ENCODE measurements at regions not wholly inside any gene's neighbourhood (a gene's known extent, or its start where the extent isn't known, plus 50 kb on each side); places are given as distances from the start of the nearest gene placed in this dataset.

DNA sequence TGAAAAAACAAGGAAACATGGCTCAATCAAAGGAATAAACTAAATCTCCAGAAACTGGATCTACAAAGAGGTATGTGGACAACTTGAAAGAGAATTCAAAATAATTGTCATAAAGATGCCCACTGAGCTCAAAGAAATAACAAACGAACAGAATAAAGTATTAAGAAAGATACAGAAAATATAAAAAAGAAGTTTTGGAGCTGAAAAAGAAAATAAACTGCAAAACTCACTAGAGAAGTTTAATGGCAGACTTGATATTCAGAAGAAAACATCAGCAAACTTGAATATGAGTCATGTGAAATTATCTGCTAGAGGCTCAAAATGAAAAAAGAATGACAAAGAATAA is 208.1 kb upstream of the SAMSN1 start:
- no peaks in the 10 kb centered on the region for H3K36me3 ChIP-seq (ENCODE audit: control insufficient read depth, insufficient read depth, low read length)
- no peak overlapping the region for H3K4me3 ChIP-seq (replicated peaks in 1 of 4; ENCODE audit: control extremely low read depth in 1 of 4, insufficient read depth in 1 of 4, low read depth in 3 of 4, low read length in 4 of 4)
- no peak for DNase-seq (ENCODE audit: low read depth in 2 of 2)
- no peaks in the 10 kb centered on the region for H3K27me3 ChIP-seq (ENCODE audit: control insufficient read depth, insufficient read depth, low read length)
- TF ChIP-seq, protein P1, sequence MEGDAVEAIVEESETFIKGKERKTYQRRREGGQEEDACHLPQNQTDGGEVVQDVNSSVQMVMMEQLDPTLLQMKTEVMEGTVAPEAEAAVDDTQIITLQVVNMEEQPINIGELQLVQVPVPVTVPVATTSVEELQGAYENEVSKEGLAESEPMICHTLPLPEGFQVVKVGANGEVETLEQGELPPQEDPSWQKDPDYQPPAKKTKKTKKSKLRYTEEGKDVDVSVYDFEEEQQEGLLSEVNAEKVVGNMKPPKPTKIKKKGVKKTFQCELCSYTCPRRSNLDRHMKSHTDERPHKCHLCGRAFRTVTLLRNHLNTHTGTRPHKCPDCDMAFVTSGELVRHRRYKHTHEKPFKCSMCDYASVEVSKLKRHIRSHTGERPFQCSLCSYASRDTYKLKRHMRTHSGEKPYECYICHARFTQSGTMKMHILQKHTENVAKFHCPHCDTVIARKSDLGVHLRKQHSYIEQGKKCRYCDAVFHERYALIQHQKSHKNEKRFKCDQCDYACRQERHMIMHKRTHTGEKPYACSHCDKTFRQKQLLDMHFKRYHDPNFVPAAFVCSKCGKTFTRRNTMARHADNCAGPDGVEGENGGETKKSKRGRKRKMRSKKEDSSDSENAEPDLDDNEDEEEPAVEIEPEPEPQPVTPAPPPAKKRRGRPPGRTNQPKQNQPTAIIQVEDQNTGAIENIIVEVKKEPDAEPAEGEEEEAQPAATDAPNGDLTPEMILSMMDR (conservative IDR thresholded peaks at IDR 0.05 in 1 of 2, IDR thresholded peaks at IDR 0.05 in 1 of 2; ENCODE audit: low read depth in 1 of 2, low read length in 2 of 2) = no peak
- TF ChIP-seq EZH2 (IDR thresholded peaks at IDR 0.05; ENCODE audit: low read length, missing control alignments) = no peak
- no peak overlapping the region for H3K27ac ChIP-seq (ENCODE audit: insufficient read depth, low read length)
- H4K20me1 ChIP-seq (ENCODE audit: control insufficient read depth, extremely low read depth, insufficient read depth, low read length) = no peaks in the 10 kb centered on the region
- H3K4me1 ChIP-seq (ENCODE audit: control insufficient read depth, extremely low read depth, insufficient read depth, low read length) = no peaks in the 10 kb centered on the region
- H3K79me2 ChIP-seq (ENCODE audit: control insufficient read depth, insufficient read depth, low read length) = no peaks in the 10 kb centered on the region
- H2AFZ ChIP-seq (ENCODE audit: low read length) = no peak overlapping the region
- H3K4me2 ChIP-seq (ENCODE audit: extremely low read depth, insufficient read depth, low read length) = no peak overlapping the region
- H3K9me3 ChIP-seq (ENCODE audit: control insufficient read depth, insufficient read depth, low read depth, low read length) = no peaks in the 10 kb centered on the region
- no peak overlapping the region for H3K9ac ChIP-seq (ENCODE audit: insufficient read depth, low read length)

DNA sequence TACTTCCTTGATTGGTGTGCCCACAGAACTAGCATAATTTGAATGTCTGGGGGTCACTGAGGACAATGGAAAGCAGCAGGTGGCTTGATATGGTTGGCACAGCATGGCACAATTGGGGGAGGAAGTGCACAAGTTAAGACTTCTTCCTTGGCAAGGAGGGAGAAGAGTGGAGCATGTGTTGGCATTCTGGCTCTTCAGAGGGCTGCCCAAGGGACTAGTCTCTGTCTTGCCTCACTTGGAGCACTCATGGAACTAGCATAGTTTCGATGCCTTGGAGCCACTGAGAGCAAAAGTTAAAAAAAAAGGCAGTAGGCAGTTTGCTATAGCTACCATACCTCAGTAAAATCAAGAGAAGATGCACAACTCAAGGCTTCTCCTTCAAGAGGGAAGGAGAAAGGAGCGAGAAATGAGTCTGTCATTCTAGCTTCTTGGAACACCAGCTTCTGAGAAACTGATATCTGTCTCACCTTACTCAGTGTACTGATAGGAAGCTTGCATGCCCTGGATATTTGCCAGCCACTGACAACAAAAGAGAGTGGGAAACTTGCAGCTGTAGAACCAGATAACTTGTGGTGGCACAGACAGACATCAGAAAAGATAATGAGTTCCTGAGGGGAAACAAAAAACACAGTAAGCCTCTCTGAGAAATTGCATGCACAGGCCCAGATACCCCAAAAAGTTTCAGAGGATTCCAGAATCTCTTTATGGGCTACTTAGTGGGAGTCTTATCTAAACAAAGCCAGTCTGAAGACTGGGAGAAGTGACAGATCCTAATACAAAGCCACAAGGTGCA is 207.5 kb upstream of the SAMSN1 start:
- TF ChIP-seq EZH2 (IDR thresholded peaks at IDR 0.05; ENCODE audit: low read length, missing control alignments) = no peak
- TF ChIP-seq, protein P1 (conservative IDR thresholded peaks at IDR 0.05 in 1 of 2, IDR thresholded peaks at IDR 0.05 in 1 of 2; ENCODE audit: low read depth in 1 of 2, low read length in 2 of 2) = no peak
- H3K79me2 ChIP-seq (ENCODE audit: control insufficient read depth, insufficient read depth, low read length) = no peaks in the 10 kb centered on the region

DNA sequence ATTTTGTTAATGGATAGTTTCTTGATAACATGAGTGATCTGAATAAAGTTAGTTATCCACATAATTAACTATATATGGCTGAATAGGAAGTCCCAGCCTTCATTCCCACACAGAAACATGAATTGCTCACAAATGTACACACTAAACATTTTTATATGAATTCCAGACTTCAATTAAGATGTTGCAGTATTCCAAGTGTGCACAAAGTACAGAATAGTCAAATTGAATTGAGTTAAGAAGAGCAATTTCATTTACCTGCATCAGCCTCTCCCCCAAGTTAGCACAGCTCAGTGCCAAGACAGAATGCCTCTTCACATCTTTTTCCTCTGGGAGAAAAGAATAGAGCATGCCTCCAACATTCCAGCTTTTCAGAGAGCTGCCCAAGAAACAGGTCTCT is 207.0 kb upstream of the SAMSN1 start:
- Histone ChIP-seq H3K9ac (ENCODE audit: insufficient read depth, low read length) (no peak overlapping the region), H3K27me3 (ENCODE audit: control insufficient read depth, insufficient read depth, low read length) (no peaks in the 10 kb centered on the region), H4K20me1 (ENCODE audit: control insufficient read depth, extremely low read depth, insufficient read depth, low read length) (no peaks in the 10 kb centered on the region), H3K9me3 (ENCODE audit: control insufficient read depth, insufficient read depth, low read depth, low read length) (no peaks in the 10 kb centered on the region), H3K36me3 (ENCODE audit: control insufficient read depth, insufficient read depth, low read length) (no peaks in the 10 kb centered on the region), H2AFZ (ENCODE audit: low read length) (no peak overlapping the region), H3K4me3 (replicated peaks in 1 of 4; ENCODE audit: control extremely low read depth in 1 of 4, insufficient read depth in 1 of 4, low read depth in 3 of 4, low read length in 4 of 4) (no peak overlapping the region), H3K27ac (ENCODE audit: insufficient read depth, low read length) (no peak overlapping the region), H3K4me1 (ENCODE audit: control insufficient read depth, extremely low read depth, insufficient read depth, low read length) (no peaks in the 10 kb centered on the region), H3K4me2 (ENCODE audit: extremely low read depth, insufficient read depth, low read length) (no peak overlapping the region), H3K79me2 (ENCODE audit: control insufficient read depth, insufficient read depth, low read length) (no peaks in the 10 kb centered on the region)
- no peak for DNase-seq (ENCODE audit: low read depth in 2 of 2)
- no peak for TF ChIP-seq EZH2 (IDR thresholded peaks at IDR 0.05; ENCODE audit: low read length, missing control alignments)
- TF ChIP-seq, protein P1 (conservative IDR thresholded peaks at IDR 0.05 in 1 of 2, IDR thresholded peaks at IDR 0.05 in 1 of 2; ENCODE audit: low read depth in 1 of 2, low read length in 2 of 2) = no peak

More for the DNA sequence above, 207.5 kb upstream of the SAMSN1 start:
- H2AFZ ChIP-seq (ENCODE audit: low read length) = no peak overlapping the region
- no peak overlapping the region for H3K9ac ChIP-seq (ENCODE audit: insufficient read depth, low read length)
- H3K9me3 ChIP-seq (ENCODE audit: control insufficient read depth, insufficient read depth, low read depth, low read length) = no peaks in the 10 kb centered on the region
- no peak overlapping the region for H3K4me2 ChIP-seq (ENCODE audit: extremely low read depth, insufficient read depth, low read length)
- no peak overlapping the region for H3K27ac ChIP-seq (ENCODE audit: insufficient read depth, low read length)
- DNase-seq (ENCODE audit: low read depth in 2 of 2) = no peak
- H3K4me1 ChIP-seq (ENCODE audit: control insufficient read depth, extremely low read depth, insufficient read depth, low read length) = no peaks in the 10 kb centered on the region
- no peak overlapping the region for H3K4me3 ChIP-seq (replicated peaks in 1 of 4; ENCODE audit: control extremely low read depth in 1 of 4, insufficient read depth in 1 of 4, low read depth in 3 of 4, low read length in 4 of 4)
- H3K27me3 ChIP-seq (ENCODE audit: control insufficient read depth, insufficient read depth, low read length) = no peaks in the 10 kb centered on the region
- H3K36me3 ChIP-seq (ENCODE audit: control insufficient read depth, insufficient read depth, low read length) = no peaks in the 10 kb centered on the region
- no peaks in the 10 kb centered on the region for H4K20me1 ChIP-seq (ENCODE audit: control insufficient read depth, extremely low read depth, insufficient read depth, low read length)

Data from fibroblast of lung (primary cell).